ENCODE measurements at regions not wholly inside any gene's neighbourhood (a gene's known extent, or its start where the extent isn't known, plus 50 kb on each side); places are given as distances from the start of the nearest gene placed in this dataset.
"Not testable (repeated sequence)": the region's sequence is repeated elsewhere in the genome, so short reads cannot be mapped to it uniquely, and the experiment has no call there.

- no peaks in the 10 kb centered on the region for H3K36me3 Mint-ChIP-seq
- H3K9me3 Mint-ChIP-seq = peaks cover 2 to 6% (median 5%) of the 10 kb centered on the region in 3 donors
- peaks cover 1% of the 10 kb centered on the region for H3K27me3 Mint-ChIP-seq
- H3K4me1 Mint-ChIP-seq = no peaks in the 10 kb centered on the region
- no peak overlapping the region for H3K27ac Mint-ChIP-seq
- H3K4me3 Mint-ChIP-seq = no peak overlapping the region
Measured at GRCh38 chr3:178353006-178353694, 183.1 kb upstream of the KCNMB2 start.

GRCh38 chr3:178359728-178360127, 176.5 kb upstream of the KCNMB2 start:
- peaks cover 0 to 3% (median 0%) of the 10 kb centered on the region in 3 donors for H3K4me1 Mint-ChIP-seq
- peaks cover 1% of the 10 kb centered on the region for H3K27me3 Mint-ChIP-seq
- H3K27ac Mint-ChIP-seq = no peak overlapping the region
- peaks cover 4 to 15% (median 14%) of the 10 kb centered on the region in 3 donors for H3K9me3 Mint-ChIP-seq
- H3K4me3 Mint-ChIP-seq = no peak overlapping the region
- no peaks in the 10 kb centered on the region for H3K36me3 Mint-ChIP-seq

GRCh38 chr3:178363048-178363447, 173.2 kb upstream of the KCNMB2 start:
- H3K4me3 Mint-ChIP-seq, H3K27me3 Mint-ChIP-seq, H3K36me3 Mint-ChIP-seq, H3K27ac Mint-ChIP-seq, H3K4me1 Mint-ChIP-seq: not testable (repeated sequence)
- H3K9me3 Mint-ChIP-seq = peaks cover 4 to 15% (median 14%) of the 10 kb centered on the region in 3 donors

GRCh38 chr3:178367817-178368617, 168.2 kb upstream of the KCNMB2 start:
- no peak overlapping the region for H3K27ac Mint-ChIP-seq

GRCh38 chr3:178369006-178369405, 167.2 kb upstream of the KCNMB2 start:
- Mint-ChIP-seq H3K4me3 (no peak overlapping the region), H3K27ac (no peak overlapping the region), H3K27me3 (peaks cover 7% of the 10 kb centered on the region), H3K36me3 (no peaks in the 10 kb centered on the region), H3K4me1 (no peaks in the 10 kb centered on the region), H3K9me3 (peaks cover 0 to 7% (median 0%) of the 10 kb centered on the region in 3 donors)

More at GRCh38 chr3:178367817-178368617, 168.2 kb upstream of the KCNMB2 start:
- no peaks in the 10 kb centered on the region for H3K36me3 Mint-ChIP-seq
- peaks cover 4 to 12% (median 5%) of the 10 kb centered on the region in 3 donors for H3K9me3 Mint-ChIP-seq
- peaks cover 4% of the 10 kb centered on the region for H3K27me3 Mint-ChIP-seq
- no peaks in the 10 kb centered on the region for H3K4me1 Mint-ChIP-seq
- no peak overlapping the region for H3K4me3 Mint-ChIP-seq

GRCh38 chr3:178369811-178370210, 166.4 kb upstream of the KCNMB2 start:
- Mint-ChIP-seq H3K27me3 (peaks cover 7% of the 10 kb centered on the region), H3K27ac (no peak overlapping the region), H3K4me1 (no peaks in the 10 kb centered on the region), H3K4me3 (no peak overlapping the region), H3K9me3 (peaks cover 0 to 2% (median 0%) of the 10 kb centered on the region in 3 donors), H3K36me3 (no peaks in the 10 kb centered on the region)

GRCh38 chr3:178370387-178370786, 165.8 kb upstream of the KCNMB2 start:
- no peaks in the 10 kb centered on the region for H3K4me1 Mint-ChIP-seq
- H3K27ac Mint-ChIP-seq = no peak overlapping the region
- no peak overlapping the region for H3K4me3 Mint-ChIP-seq
- peaks cover 0 to under 1% (median 0%) of the 10 kb centered on the region in 3 donors for H3K9me3 Mint-ChIP-seq
- peaks cover 7% of the 10 kb centered on the region for H3K27me3 Mint-ChIP-seq
- no peaks in the 10 kb centered on the region for H3K36me3 Mint-ChIP-seq

- no peak overlapping the region for H3K27ac Mint-ChIP-seq
- peaks cover 1% of the 10 kb centered on the region for H3K27me3 Mint-ChIP-seq
- H3K4me3 Mint-ChIP-seq = no peak overlapping the region
- H3K4me1 Mint-ChIP-seq = no peaks in the 10 kb centered on the region
- no peaks in the 10 kb centered on the region for H3K36me3 Mint-ChIP-seq
- H3K9me3 Mint-ChIP-seq = no peaks in the 10 kb centered on the region
Measured at GRCh38 chr3:178381555-178381954, 154.7 kb upstream of the KCNMB2 start.

- Mint-ChIP-seq H3K4me1 (no peaks in the 10 kb centered on the region), H3K27ac (no peak overlapping the region), H3K36me3 (no peaks in the 10 kb centered on the region)
Measured at GRCh38 chr3:178381971-178382448, 154.2 kb upstream of the KCNMB2 start.

GRCh38 chr3:178382449-178383061, 153.7 kb upstream of the KCNMB2 start:
- Mint-ChIP-seq H3K4me3 (peak overlapping the region in 1 of 4 donors; percentile 2), H3K4me1 (no peaks in the 10 kb centered on the region), H3K27me3 (peaks cover 1% of the 10 kb centered on the region), H3K9me3 (no peaks in the 10 kb centered on the region), H3K27ac (no peak overlapping the region), H3K36me3 (no peaks in the 10 kb centered on the region)

More at GRCh38 chr3:178381971-178382448, 154.2 kb upstream of the KCNMB2 start:
- Mint-ChIP-seq H3K27me3 (peaks cover 1% of the 10 kb centered on the region), H3K4me3 (peak overlapping the region in 1 of 4 donors; percentile 2), H3K9me3 (no peaks in the 10 kb centered on the region)

- Mint-ChIP-seq H3K4me3 (no peak overlapping the region), H3K27ac (no peak overlapping the region), H3K27me3 (no peaks in the 10 kb centered on the region), H3K36me3 (no peaks in the 10 kb centered on the region), H3K9me3 (no peaks in the 10 kb centered on the region), H3K4me1 (no peaks in the 10 kb centered on the region)
Measured at GRCh38 chr3:178384321-178385230, 151.7 kb upstream of the KCNMB2 start.

- Mint-ChIP-seq H3K36me3 (no peaks in the 10 kb centered on the region), H3K9me3 (no peaks in the 10 kb centered on the region), H3K27me3 (no peaks in the 10 kb centered on the region), H3K27ac (no peak overlapping the region), H3K4me3 (no peak overlapping the region), H3K4me1 (no peaks in the 10 kb centered on the region)
Measured at GRCh38 chr3:178385280-178385952, 150.8 kb upstream of the KCNMB2 start.

GRCh38 chr3:178386401-178386800, 149.8 kb upstream of the KCNMB2 start:
- Mint-ChIP-seq H3K4me1 (no peaks in the 10 kb centered on the region), H3K27me3 (no peaks in the 10 kb centered on the region), H3K9me3 (no peaks in the 10 kb centered on the region), H3K4me3 (no peak overlapping the region), H3K36me3 (no peaks in the 10 kb centered on the region), H3K27ac (no peak overlapping the region)

GRCh38 chr3:178386880-178387279, 149.4 kb upstream of the KCNMB2 start:
- Mint-ChIP-seq H3K9me3 (no peaks in the 10 kb centered on the region), H3K27ac (no peak overlapping the region), H3K27me3 (no peaks in the 10 kb centered on the region), H3K4me1 (no peaks in the 10 kb centered on the region), H3K36me3 (no peaks in the 10 kb centered on the region), H3K4me3 (no peak overlapping the region)

Measured in IgD-negative memory B cell (primary cell).